RPMI8226 (cell line): ENCODE measurements at regions not wholly inside any gene's neighbourhood (a gene's known extent, or its start where the extent isn't known, plus 50 kb on each side); places are given as distances from the start of the nearest gene placed in this dataset.
"Not testable (repeated sequence)": the region's sequence is repeated elsewhere in the genome, so short reads cannot be mapped to it uniquely, and the experiment has no call there.

Experiments
- DNase-seq: peaks from one replicate; pipeline ENCODE4 v3.0.0-alpha.2; 2015

GRCh38 chrX:106363214-106363613 is 195.1 kb downstream of the PWWP3B start:
- no peak for DNase-seq

- no peak for DNase-seq
Observed at GRCh38 chrX:106378616-106379015, 210.5 kb downstream of the PWWP3B start.

GRCh38 chrX:106391284-106391911 is 220.4 kb upstream of the RADX start:
- no peak for DNase-seq

GRCh38 chrX:106392346-106392745 is 219.4 kb upstream of the RADX start:
- DNase-seq: no peak

GRCh38 chrX:106397788-106398538 is 213.8 kb upstream of the RADX start:
- DNase-seq: no peak

GRCh38 chrX:106401965-106402559 is 209.7 kb upstream of the RADX start:
- no peak for DNase-seq

GRCh38 chrX:106404512-106404911 is 207.3 kb upstream of the RADX start:
- no peak for DNase-seq

- peak; percentile 39 for DNase-seq
Observed at GRCh38 chrX:106415276-106415895, 196.4 kb upstream of the RADX start.

- DNase-seq: no peak
Observed at GRCh38 chrX:106436691-106437090, 175.1 kb upstream of the RADX start.

GRCh38 chrX:106437407-106437806 is 174.4 kb upstream of the RADX start:
- DNase-seq: no peak

GRCh38 chrX:106450405-106450804 is 161.4 kb upstream of the RADX start:
- no peak for DNase-seq

- DNase-seq: no peak
Observed at GRCh38 chrX:106451933-106452332, 159.8 kb upstream of the RADX start.

- DNase-seq: no peak
Observed at GRCh38 chrX:106454991-106455390, 156.8 kb upstream of the RADX start.

GRCh38 chrX:106457802-106458201 is 154.0 kb upstream of the RADX start:
- DNase-seq: no peak

GRCh38 chrX:106467422-106467821 is 144.4 kb upstream of the RADX start:
- no peak for DNase-seq

GRCh38 chrX:106467943-106468342 is 143.8 kb upstream of the RADX start:
- no peak for DNase-seq

- DNase-seq: no peak
Observed at GRCh38 chrX:106468433-106468832, 143.3 kb upstream of the RADX start.

GRCh38 chrX:106479920-106480319 is 131.9 kb upstream of the RADX start:
- DNase-seq: no peak

GRCh38 chrX:106481341-106481740 is 130.4 kb upstream of the RADX start:
- peak; percentile 42 for DNase-seq

GRCh38 chrX:106484233-106484632 is 127.5 kb upstream of the RADX start:
- no peak for DNase-seq

- not testable (repeated sequence) for DNase-seq
Observed at GRCh38 chrX:106493210-106493816, 118.5 kb upstream of the RADX start.

- no peak for DNase-seq
Observed at GRCh38 chrX:106499473-106499872, 112.3 kb upstream of the RADX start.

GRCh38 chrX:106510713-106511403 is 100.9 kb upstream of the RADX start:
- DNase-seq: no peak
